ENCODE measurements at regions not wholly inside any gene's neighbourhood (a gene's known extent, or its start where the extent isn't known, plus 50 kb on each side); places are given as distances from the start of the nearest gene placed in this dataset.

DNA sequence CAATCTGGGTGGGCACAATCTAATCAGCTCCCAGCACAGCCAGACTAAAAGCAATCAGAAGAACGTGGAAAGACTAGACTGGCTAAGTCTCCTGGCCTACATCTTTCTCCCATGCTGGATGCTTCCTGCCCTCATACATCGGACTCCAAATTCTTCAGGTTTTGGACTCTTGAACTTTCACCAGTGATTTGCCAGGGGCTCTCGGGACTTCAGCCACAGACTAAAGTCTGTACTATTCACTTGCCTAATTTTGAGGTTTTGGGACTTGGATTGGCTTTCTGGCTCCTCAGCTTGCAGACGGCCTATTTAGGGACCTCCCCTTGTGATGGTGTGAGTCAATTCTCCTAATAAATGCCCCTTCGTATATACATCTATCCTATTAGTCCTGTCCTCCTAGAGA lies 66.6 kb upstream of the SOX21 start:
- Mint-ChIP-seq H3K27ac (ENCODE audit: unreplicated experiment) (no peak overlapping the region), H3K4me1 (ENCODE audit: unreplicated experiment) (no peaks in the 10 kb centered on the region), H3K4me3 (ENCODE audit: unreplicated experiment) (no peak overlapping the region), H3K9me3 (ENCODE audit: unreplicated experiment) (peaks cover 5% of the 10 kb centered on the region), H3K27me3 (ENCODE audit: unreplicated experiment) (peaks cover 12% of the 10 kb centered on the region), H3K36me3 (ENCODE audit: unreplicated experiment) (no peaks in the 10 kb centered on the region)
- DNase-seq (ENCODE audit: extremely low spot score, unreplicated experiment), result no peak
- no peak for TF ChIP-seq CTCF (IDR thresholded peaks at IDR 0.05)

- DNase-seq (ENCODE audit: extremely low spot score, unreplicated experiment), result no peak
- Mint-ChIP-seq H3K36me3 (ENCODE audit: unreplicated experiment) (no peaks in the 10 kb centered on the region), H3K9me3 (ENCODE audit: unreplicated experiment) (peaks cover 5% of the 10 kb centered on the region), H3K27ac (ENCODE audit: unreplicated experiment) (no peak overlapping the region), H3K4me1 (ENCODE audit: unreplicated experiment) (no peaks in the 10 kb centered on the region), H3K4me3 (ENCODE audit: unreplicated experiment) (no peak overlapping the region), H3K27me3 (ENCODE audit: unreplicated experiment) (peaks cover 12% of the 10 kb centered on the region)
- no peak for TF ChIP-seq CTCF (IDR thresholded peaks at IDR 0.05)
Observed at GRCh38 chr13:94778585-94778984, 66.2 kb upstream of the SOX21 start.

DNA sequence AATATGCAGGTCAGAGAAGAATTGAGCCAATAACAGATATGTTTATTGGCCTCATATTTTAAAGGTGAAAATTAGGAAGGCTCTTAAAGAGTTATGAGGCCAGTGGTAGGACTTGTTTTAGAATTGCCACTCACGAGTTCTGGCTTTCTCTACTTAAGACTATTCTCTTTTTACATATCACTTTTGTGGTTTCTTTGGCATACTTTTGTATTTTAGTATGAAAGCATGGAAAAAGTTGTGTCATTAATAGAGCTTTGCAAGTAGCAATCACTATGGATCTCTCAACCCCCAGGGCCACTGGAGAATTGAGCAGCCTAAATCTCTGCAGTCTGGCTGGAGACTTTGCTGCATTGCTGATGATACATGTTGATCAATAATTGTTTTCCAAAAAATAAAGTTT lies 64.6 kb upstream of the SOX21 start:
- no peak for TF ChIP-seq CTCF (IDR thresholded peaks at IDR 0.05)
- DNase-seq (ENCODE audit: extremely low spot score, unreplicated experiment), result no peak
- no peak overlapping the region for H3K4me3 Mint-ChIP-seq (ENCODE audit: unreplicated experiment)
- H3K36me3 Mint-ChIP-seq (ENCODE audit: unreplicated experiment), result no peaks in the 10 kb centered on the region
- peaks cover 12% of the 10 kb centered on the region for H3K27me3 Mint-ChIP-seq (ENCODE audit: unreplicated experiment)
- no peaks in the 10 kb centered on the region for H3K4me1 Mint-ChIP-seq (ENCODE audit: unreplicated experiment)
- H3K9me3 Mint-ChIP-seq (ENCODE audit: unreplicated experiment), result no peaks in the 10 kb centered on the region
- no peak overlapping the region for H3K27ac Mint-ChIP-seq (ENCODE audit: unreplicated experiment)

DNA sequence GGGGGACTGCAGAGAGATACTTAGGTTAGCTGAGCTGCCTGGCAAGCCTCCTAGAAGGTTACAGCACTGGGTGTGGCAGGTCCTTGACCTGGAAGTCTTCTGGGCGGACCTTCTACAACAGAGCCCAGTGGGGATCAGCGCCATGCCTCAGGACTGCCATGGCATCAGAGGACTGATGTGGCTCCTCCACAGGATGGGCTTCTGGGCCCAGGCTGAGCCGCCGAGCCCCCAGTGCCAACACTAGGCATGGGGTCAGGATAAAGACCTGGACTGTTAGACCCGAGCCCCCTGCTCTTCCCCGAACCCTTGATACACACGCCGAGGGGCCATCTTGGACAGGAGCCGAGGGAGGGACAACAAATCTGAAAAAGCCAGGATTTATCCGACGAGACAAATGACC lies 64.0 kb upstream of the SOX21 start:
- no peaks in the 10 kb centered on the region for H3K36me3 Mint-ChIP-seq (ENCODE audit: unreplicated experiment)
- peaks cover 12% of the 10 kb centered on the region for H3K27me3 Mint-ChIP-seq (ENCODE audit: unreplicated experiment)
- TF ChIP-seq CTCF (IDR thresholded peaks at IDR 0.05), result no peak
- no peaks in the 10 kb centered on the region for H3K4me1 Mint-ChIP-seq (ENCODE audit: unreplicated experiment)
- H3K27ac Mint-ChIP-seq (ENCODE audit: unreplicated experiment), result no peak overlapping the region
- DNase-seq (ENCODE audit: extremely low spot score, unreplicated experiment), result no peak
- H3K4me3 Mint-ChIP-seq (ENCODE audit: unreplicated experiment), result no peak overlapping the region
- H3K9me3 Mint-ChIP-seq (ENCODE audit: unreplicated experiment), result no peaks in the 10 kb centered on the region

DNA sequence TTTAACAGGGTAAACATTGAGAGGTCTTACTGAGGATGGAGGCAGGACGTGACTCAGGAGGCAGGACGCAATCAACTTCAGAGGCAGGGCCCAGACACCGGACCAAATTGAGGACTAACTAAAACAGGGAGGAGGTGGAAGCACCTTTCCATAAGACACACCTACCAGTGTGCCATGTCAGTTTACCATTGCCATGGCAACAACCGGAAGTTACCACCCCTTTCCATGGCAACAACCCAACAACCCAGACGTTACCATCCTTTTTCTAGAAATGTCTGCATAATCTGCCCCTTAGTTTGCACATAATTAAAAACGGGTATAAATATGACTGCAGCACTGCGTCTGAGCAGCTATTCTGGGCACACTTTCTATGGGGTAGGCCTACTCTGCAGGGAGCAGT lies 53.5 kb upstream of the SOX21 start:
- Mint-ChIP-seq H3K36me3 (ENCODE audit: unreplicated experiment) (no peaks in the 10 kb centered on the region), H3K9me3 (ENCODE audit: unreplicated experiment) (no peaks in the 10 kb centered on the region), H3K4me3 (ENCODE audit: unreplicated experiment) (no peak overlapping the region), H3K27me3 (ENCODE audit: unreplicated experiment) (peaks cover 47% of the 10 kb centered on the region), H3K27ac (ENCODE audit: unreplicated experiment) (no peak overlapping the region), H3K4me1 (ENCODE audit: unreplicated experiment) (no peaks in the 10 kb centered on the region)
- no peak for TF ChIP-seq CTCF (IDR thresholded peaks at IDR 0.05)
- no peak for DNase-seq (ENCODE audit: extremely low spot score, unreplicated experiment)
